Gastrocnemius medialis (tissue), 4 donors: ENCODE measurements at regions not wholly inside any gene's neighbourhood (a gene's known extent, or its start where the extent isn't known, plus 50 kb on each side); places are given as distances from the start of the nearest gene placed in this dataset.

Experiments used
- ATAC-seq, 2 donors: fragments of 150-250 bp; one replicate each; pipeline ENCODE4 v1.9.1; 2016
- DNase-seq, 2 donors: peaks; one replicate each; pipeline ENCODE4 v3.0.0-alpha.2; 2019
- H3K27ac ChIP-seq, 4 donors: fragments of 200-600 bp; sonication (generic); 1 replicate in 1 of 4; 2 replicates in 3 of 4; pipeline ENCODE4 v1.5.1; 2016 to 2018; ENCODE audit warnings: mild to moderate bottlenecking in 2 of 4, moderate library complexity in 1 of 4
- H3K27me3 ChIP-seq, 3 donors: fragments of 200-600 bp; sonication (generic) in 2 of 3; 1 replicate in 1 of 3; 2 replicates in 2 of 3; pipeline versions ENCODE4 v1.5.1 to v1.6.0; 2016 to 2019; ENCODE audit warnings: mild to moderate bottlenecking in 1 of 3, moderate library complexity in 1 of 3
- H3K36me3 ChIP-seq, 2 donors: fragments of 200-600 bp; sonication (generic) in 1 of 2; one replicate each; pipeline ENCODE4 v1.5.1; 2017 to 2018
- H3K4me1 ChIP-seq, 2 donors: fragments of 200-600 bp; sonication (generic) in 1 of 2; one replicate each; pipeline ENCODE4 v1.5.1; 2016 to 2017; ENCODE audit warnings: mild to moderate bottlenecking in 2 of 2
- H3K4me3 ChIP-seq, 4 donors: fragments of 200-600 bp; sonication (generic) in 3 of 4; 1 replicate in 1 of 4; 2 replicates in 3 of 4; pipeline ENCODE4 v1.5.1; 2016 to 2019; ENCODE audit warnings: mild to moderate bottlenecking in 2 of 4
- H3K9me3 ChIP-seq, 3 donors: fragments of 200-600 bp; sonication (generic) in 2 of 3; 1 replicate in 1 of 3; 2 replicates in 2 of 3; pipeline ENCODE4 v1.5.1; 2016 to 2019
- CTCF ChIP-seq, 5 experiments: fragments of 450-650 bp in 3 of 5; fragments of 200-600 bp in 2 of 5; sonication (generic) in 2 of 5; IDR thresholded peaks in 4 of 5; conservative IDR thresholded peaks in 1 of 5; 1 replicate in 4 of 5; 2 replicates in 1 of 5; pipeline ENCODE4 v1.5.1; 2016 to 2019; ENCODE audit warnings: antibody characterized with exemption in 5 of 5, mild to moderate bottlenecking in 3 of 5, moderate library complexity in 3 of 5
- POLR2A ChIP-seq, 2 donors: fragments of 450-650 bp; IDR thresholded peaks; one replicate each; pipeline ENCODE4 v1.6.1; 2017; ENCODE audit warnings: antibody characterized with exemption in 2 of 2, mild to moderate bottlenecking in 2 of 2, moderate library complexity in 2 of 2
- in situ Hi-C, 4 donors: fragments of 200-750 bp; cut with MboI; loops; one replicate each; pipeline versions ENCODE4 v1.15.0 to v1.8.0; 2017; ENCODE audit warnings: low sequenced_read_pairs in 4 of 4
- intact Hi-C: fragments of 100-400 bp; cut with DNase I; formaldehyde crosslinking; loops from one replicate; pipeline ENCODE4 v1.15.1; 2023; ENCODE audit warnings: low total_unique reads

- intact Hi-C loops (no loop called here), in situ Hi-C loops (no loop called here)
- Histone ChIP-seq H3K4me3 (no peak overlapping the region), H3K27ac (no peak overlapping the region), H3K36me3 (no peaks in the 10 kb centered on the region), H3K27me3 (no peaks in the 10 kb centered on the region), H3K4me1 (no peaks in the 10 kb centered on the region), H3K9me3 (no peaks in the 10 kb centered on the region)
- ATAC-seq (no peak), DNase-seq (no peak)
- TF ChIP-seq CTCF (IDR thresholded peaks at IDR 0.05 in 4 of 5, conservative IDR thresholded peaks at IDR 0.05 in 1 of 5) (no peak), POLR2A (IDR thresholded peaks at IDR 0.05) (no peak)
These were observed 204.4 kb downstream of the SAMD5 start for GRCh38 chr6:147712841-147713240.

GRCh38 chr6:147715035-147715434 is 206.5 kb downstream of the SAMD5 start:
- Histone ChIP-seq H3K4me3 (no peak overlapping the region), H3K36me3 (no peaks in the 10 kb centered on the region), H3K27me3 (no peaks in the 10 kb centered on the region), H3K27ac (no peak overlapping the region), H3K4me1 (no peaks in the 10 kb centered on the region), H3K9me3 (no peaks in the 10 kb centered on the region)
- in situ Hi-C loops: no loop called here
- no peak for ATAC-seq
- DNase-seq: no peak
- TF ChIP-seq POLR2A (IDR thresholded peaks at IDR 0.05): no peak
- no peak for TF ChIP-seq CTCF (IDR thresholded peaks at IDR 0.05 in 4 of 5, conservative IDR thresholded peaks at IDR 0.05 in 1 of 5)
- intact Hi-C loops: no loop called here

- no peak overlapping the region for H3K4me3 ChIP-seq
- H3K9me3 ChIP-seq: no peaks in the 10 kb centered on the region
- H3K27ac ChIP-seq: no peak overlapping the region
- intact Hi-C loops (no loop called here), in situ Hi-C loops (no loop called here)
- no peaks in the 10 kb centered on the region for H3K4me1 ChIP-seq
- TF ChIP-seq CTCF (IDR thresholded peaks at IDR 0.05 in 4 of 5, conservative IDR thresholded peaks at IDR 0.05 in 1 of 5): no peak
- no peak for TF ChIP-seq POLR2A (IDR thresholded peaks at IDR 0.05)
- ATAC-seq: no peak
- H3K27me3 ChIP-seq: no peaks in the 10 kb centered on the region
- DNase-seq: no peak
- H3K36me3 ChIP-seq: no peaks in the 10 kb centered on the region
These were observed 207.9 kb downstream of the SAMD5 start for GRCh38 chr6:147716434-147716833.

GRCh38 chr6:147717991-147718390 is 209.5 kb downstream of the SAMD5 start:
- intact Hi-C loops (no loop called here), in situ Hi-C loops (no loop called here)
- no peaks in the 10 kb centered on the region for H3K27me3 ChIP-seq
- H3K4me3 ChIP-seq: no peak overlapping the region
- no peak for TF ChIP-seq POLR2A (IDR thresholded peaks at IDR 0.05)
- no peak for TF ChIP-seq CTCF (IDR thresholded peaks at IDR 0.05 in 4 of 5, conservative IDR thresholded peaks at IDR 0.05 in 1 of 5)
- H3K4me1 ChIP-seq: no peaks in the 10 kb centered on the region
- no peak overlapping the region for H3K27ac ChIP-seq
- ATAC-seq (no peak), DNase-seq (no peak)
- no peaks in the 10 kb centered on the region for H3K36me3 ChIP-seq
- H3K9me3 ChIP-seq: no peaks in the 10 kb centered on the region

- ATAC-seq (no peak), DNase-seq (no peak)
- H3K4me1 ChIP-seq: no peaks in the 10 kb centered on the region
- TF ChIP-seq CTCF (IDR thresholded peaks at IDR 0.05 in 4 of 5, conservative IDR thresholded peaks at IDR 0.05 in 1 of 5): no peak
- TF ChIP-seq POLR2A (IDR thresholded peaks at IDR 0.05): no peak
- intact Hi-C loops (no loop called here), in situ Hi-C loops (no loop called here)
- H3K27ac ChIP-seq: no peak overlapping the region
- no peaks in the 10 kb centered on the region for H3K36me3 ChIP-seq
- H3K9me3 ChIP-seq: no peaks in the 10 kb centered on the region
- H3K27me3 ChIP-seq: no peaks in the 10 kb centered on the region
- no peak overlapping the region for H3K4me3 ChIP-seq
These were observed 213.7 kb downstream of the SAMD5 start for GRCh38 chr6:147722158-147722557.
